ENCODE measurements at regions not wholly inside any gene's neighbourhood (a gene's known extent, or its start where the extent isn't known, plus 50 kb on each side); places are given as distances from the start of the nearest gene placed in this dataset.

GRCh38 chr3:41140242-41140641, 59.1 kb upstream of the CTNNB1 start:
- no peak overlapping the region for H3K27ac ChIP-seq
- no peak overlapping the region for H3K4me3 ChIP-seq
- H3K9me3 ChIP-seq = no peaks in the 10 kb centered on the region
- TF ChIP-seq CTCF (IDR thresholded peaks at IDR 0.05) = no peak
- H3K4me1 ChIP-seq = no peaks in the 10 kb centered on the region
- no peaks in the 10 kb centered on the region for H3K36me3 ChIP-seq
- DNase-seq (ENCODE audit: low spot score) = no peak
- H3K27me3 ChIP-seq = no peaks in the 10 kb centered on the region

DNA sequence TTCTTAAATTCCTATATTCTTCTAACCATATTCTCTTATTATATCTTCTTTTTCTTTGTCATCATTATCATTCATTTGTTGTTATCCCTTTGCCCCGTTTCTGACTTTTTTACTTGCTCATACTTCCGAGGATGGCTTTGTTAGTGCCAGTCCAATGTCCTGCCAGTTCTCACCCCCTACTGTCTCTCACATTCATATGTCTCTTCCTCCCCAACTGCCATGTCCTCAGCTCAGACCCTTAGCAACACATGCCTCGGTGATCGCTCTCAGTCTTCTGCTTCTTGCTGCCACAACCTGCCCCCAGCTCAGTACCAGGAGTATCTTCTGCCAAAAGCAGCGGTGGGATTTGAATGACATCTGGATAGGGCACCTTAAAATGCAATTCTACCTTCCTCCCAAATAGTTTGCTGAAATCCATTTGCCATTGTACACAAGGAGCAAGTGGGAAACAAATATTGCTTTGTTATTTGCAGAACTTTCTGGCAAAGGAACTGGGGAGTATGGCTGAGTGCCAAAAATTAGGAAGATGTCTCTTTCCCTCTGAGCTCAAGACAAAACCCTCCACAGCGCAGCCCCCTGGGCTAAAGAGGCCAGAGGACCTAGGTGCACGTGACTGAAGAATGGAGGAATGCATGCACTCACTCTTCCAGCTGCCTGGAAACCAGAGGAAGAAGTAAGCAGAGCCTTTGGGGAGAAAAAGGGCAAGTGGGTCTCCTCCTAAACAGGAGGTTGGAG, 57.7 kb upstream of the CTNNB1 start:
- Histone ChIP-seq H3K27me3 (no peaks in the 10 kb centered on the region), H3K36me3 (no peaks in the 10 kb centered on the region), H3K27ac (no peak overlapping the region), H3K9me3 (peaks cover 0 to 4% of the 10 kb centered on the region in 2 donors), H3K4me3 (no peak overlapping the region), H3K4me1 (no peaks in the 10 kb centered on the region)
- no peak for DNase-seq (ENCODE audit: low spot score)
- no peak for TF ChIP-seq CTCF (IDR thresholded peaks at IDR 0.05)

GRCh38 chr3:41143421-41144031, 55.8 kb upstream of the CTNNB1 start:
- no peaks in the 10 kb centered on the region for H3K27me3 ChIP-seq
- TF ChIP-seq CTCF (IDR thresholded peaks at IDR 0.05) = no peak
- peaks cover 0 to 11% of the 10 kb centered on the region in 2 donors for H3K9me3 ChIP-seq
- no peak for DNase-seq (ENCODE audit: low spot score)
- H3K36me3 ChIP-seq = no peaks in the 10 kb centered on the region
- H3K27ac ChIP-seq = no peak overlapping the region
- H3K4me1 ChIP-seq = no peaks in the 10 kb centered on the region
- no peak overlapping the region for H3K4me3 ChIP-seq

- H3K27ac ChIP-seq = no peak overlapping the region
Measured at GRCh38 chr3:41144631-41145030, 54.7 kb upstream of the CTNNB1 start.

DNA sequence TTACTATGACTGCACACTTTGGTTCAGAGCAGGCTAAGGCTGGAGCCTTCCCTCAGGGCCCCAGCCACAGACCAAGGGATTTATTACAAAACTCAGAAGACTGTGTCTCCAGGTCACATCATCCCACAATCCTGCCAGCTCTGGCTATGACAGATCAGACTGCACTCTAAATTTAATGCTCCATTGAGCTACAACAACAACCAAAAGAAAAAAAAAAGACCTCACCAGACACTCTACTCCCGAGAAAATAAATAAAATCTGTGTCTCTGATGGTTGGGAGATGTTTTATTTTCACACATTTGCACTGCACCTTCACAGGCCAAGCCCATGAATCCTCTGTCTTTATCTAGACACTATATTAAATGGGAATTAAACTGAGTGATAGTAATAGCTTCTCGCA, 50.8 kb upstream of the CTNNB1 start:
- Histone ChIP-seq H3K27ac (no peak overlapping the region), H3K27me3 (no peaks in the 10 kb centered on the region), H3K4me1 (no peaks in the 10 kb centered on the region), H3K9me3 (peaks cover 0 to 11% of the 10 kb centered on the region in 2 donors), H3K4me3 (no peak overlapping the region), H3K36me3 (no peaks in the 10 kb centered on the region)
- no peak for DNase-seq (ENCODE audit: low spot score)
- no peak for TF ChIP-seq CTCF (IDR thresholded peaks at IDR 0.05)

More at GRCh38 chr3:41144631-41145030, 54.7 kb upstream of the CTNNB1 start:
- no peak for DNase-seq (ENCODE audit: low spot score)
- Histone ChIP-seq H3K4me3 (no peak overlapping the region), H3K4me1 (no peaks in the 10 kb centered on the region), H3K36me3 (no peaks in the 10 kb centered on the region), H3K27me3 (no peaks in the 10 kb centered on the region), H3K9me3 (peaks cover 0 to 11% of the 10 kb centered on the region in 2 donors)
- no peak for TF ChIP-seq CTCF (IDR thresholded peaks at IDR 0.05)

Data from right atrium auricular region (tissue), 2 donors.